GM19328 (cell line): ENCODE measurements at regions not wholly inside any gene's neighbourhood (a gene's known extent, or its start where the extent isn't known, plus 50 kb on each side); places are given as distances from the start of the nearest gene placed in this dataset.
"Not testable (repeated sequence)": the region's sequence is repeated elsewhere in the genome, so short reads cannot be mapped to it uniquely, and the experiment has no call there.

Experiments used
- ATAC-seq: cut with Tn5 transposase; IDR thresholded peaks from one replicate; pipeline ENCODE4 v1.9.1; 2021; ENCODE audit warnings: mild to moderate bottlenecking, moderate library complexity; ENCODE audit not compliant: unreplicated experiment

DNA sequence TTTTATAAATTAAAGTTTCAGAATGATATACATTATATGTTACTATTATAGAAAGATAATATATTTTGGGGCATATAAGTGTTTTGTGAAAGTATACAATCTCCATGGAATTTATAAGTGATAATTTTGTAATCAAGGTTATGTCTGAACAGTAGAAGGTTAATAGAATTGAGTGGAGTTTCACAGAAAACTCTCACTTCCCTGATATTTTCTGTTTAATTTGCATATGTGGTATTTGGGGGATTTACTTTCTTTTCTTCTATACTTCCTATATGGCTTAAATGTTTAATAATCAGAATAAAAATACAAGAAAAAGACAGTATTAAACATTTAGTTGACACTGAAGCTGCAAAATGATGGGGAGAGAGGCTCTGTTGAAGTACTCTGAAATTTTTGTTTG, 848.5 kb downstream of the DACH1 start:
- no peak for ATAC-seq

DNA sequence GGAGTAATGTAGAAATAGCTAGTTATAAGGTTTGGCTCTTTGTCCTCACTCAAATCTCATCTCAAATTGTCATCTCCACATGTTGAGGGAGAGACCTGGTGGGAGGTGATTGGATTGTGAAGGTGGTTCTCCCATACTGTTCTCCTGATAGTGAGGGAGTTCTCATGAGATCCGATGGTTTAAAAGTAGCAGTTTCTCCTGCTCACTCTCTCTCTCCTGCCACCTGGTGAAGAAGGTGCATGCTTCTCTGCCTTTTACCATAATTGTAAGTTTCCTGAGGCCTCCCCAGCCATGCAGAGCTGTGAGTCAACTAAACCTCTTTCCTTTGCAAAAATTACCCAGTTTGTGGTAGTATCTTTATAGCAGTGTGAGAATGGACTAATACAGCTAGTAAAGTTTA, 849.4 kb downstream of the DACH1 start:
- ATAC-seq = no peak

DNA sequence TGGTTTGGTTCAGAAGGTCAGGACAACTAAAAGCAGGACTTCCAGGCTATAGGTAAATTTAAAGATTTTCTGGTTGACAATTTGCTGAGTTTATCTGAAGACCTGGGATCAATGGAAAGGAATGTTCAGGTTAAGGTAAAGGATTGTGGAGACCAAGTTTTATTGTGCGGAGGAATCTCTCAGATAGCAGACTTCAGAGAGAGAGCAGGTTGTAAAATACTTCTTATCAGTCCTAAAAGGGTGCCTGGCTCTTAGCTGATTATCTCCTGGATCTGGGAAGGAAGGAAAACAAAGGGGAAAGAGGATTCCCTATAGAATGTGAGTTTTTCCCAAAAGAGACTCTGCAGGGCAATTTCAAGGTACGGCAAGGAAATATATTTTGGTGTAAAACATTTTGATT, 851.5 kb downstream of the DACH1 start:
- no peak for ATAC-seq

DNA sequence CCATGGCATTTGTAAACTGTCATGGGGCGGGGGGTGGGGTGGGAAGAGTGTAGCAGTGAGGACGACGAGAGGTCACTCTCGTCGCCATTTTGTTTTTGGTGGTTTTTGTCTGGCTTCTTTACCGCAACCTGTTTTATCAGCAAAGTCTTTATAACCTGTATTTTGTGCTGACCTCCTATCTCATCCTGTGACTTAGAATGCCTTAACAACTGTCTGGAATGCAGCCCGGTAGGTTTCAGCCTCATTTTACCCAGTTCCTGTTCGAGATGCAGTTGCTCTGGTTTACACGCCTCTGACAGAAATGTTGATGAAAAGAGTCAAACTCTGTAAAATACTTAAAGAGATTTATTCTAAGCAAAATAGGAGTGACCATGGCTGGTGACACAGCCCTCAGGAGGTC, 852.0 kb downstream of the DACH1 start:
- no peak for ATAC-seq

DNA sequence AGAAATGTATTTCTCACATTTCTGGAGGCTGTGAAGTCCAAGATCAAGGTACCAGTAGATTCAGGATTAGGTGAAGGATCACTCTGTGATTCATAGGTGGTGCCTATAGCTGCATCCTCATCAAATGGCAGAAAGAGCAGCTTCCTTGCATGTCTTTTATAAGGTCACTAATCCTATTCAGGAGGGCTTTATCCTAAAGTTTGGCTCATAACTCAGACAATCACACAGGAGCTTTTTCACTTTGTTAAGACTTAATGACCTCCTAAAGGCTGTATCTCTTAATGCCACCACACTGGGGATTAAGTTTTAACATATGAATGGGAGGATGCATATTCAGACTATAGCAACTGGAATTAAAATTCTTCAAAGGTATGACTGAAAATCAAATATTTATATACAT, 861.1 kb downstream of the DACH1 start:
- ATAC-seq = no peak

DNA sequence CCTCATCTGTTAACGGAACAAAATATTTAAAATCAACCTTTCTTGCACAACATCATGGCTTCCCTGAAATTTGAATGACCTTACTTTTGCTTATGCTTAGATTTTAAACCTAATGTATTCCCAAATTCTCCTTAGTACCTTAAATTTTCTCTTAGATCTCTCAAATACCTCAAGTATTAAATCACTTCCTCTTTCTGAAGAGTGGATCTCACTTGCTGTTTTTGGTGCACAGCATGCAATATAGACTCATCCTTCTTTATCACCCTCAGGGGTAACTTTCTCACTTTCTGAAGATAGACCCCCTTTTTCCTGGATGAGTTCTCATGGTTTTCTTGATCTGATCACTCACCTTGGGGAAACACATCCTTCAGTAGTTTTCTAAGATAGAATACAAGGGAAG, 871.7 kb downstream of the DACH1 start:
- ATAC-seq = no peak

DNA sequence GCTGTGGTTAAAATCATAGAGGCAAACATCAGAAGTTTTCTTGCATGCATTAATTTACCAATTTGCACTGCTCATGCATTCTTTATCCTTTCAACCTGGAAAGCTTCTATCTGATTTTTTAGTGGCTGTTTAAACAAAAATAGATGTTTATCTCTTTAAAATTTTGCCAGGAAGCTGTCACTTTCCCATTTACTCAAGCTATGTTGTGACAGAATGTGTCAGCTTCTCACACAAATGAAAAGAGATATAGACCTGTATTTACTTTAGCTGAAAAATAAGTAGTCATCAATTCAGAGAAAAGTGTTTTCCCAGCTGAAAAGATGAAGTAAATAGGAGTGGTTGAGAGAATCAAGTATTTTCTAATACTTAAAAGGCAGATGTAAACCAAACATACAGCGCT, 872.8 kb downstream of the DACH1 start:
- ATAC-seq = no peak

DNA sequence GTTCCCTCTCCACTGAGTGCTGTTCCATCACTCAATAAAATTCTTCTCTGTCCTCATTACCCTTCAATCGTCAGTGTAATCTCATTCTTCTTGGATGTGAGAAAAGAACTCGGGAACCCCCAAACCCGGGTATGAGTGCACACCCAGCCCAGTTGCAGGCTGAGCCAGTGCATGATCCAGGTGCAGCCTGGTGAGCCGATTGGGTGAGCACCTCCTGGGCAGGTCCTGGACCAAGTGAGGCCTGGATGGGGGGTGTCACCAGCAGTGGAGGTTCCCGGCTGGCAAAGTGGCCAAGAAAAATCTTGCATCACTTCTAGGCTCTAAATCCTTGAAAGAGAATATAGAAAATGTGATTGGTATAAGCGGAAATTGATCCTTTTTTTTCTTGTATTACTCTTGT, 878.8 kb upstream of the KLHL1 start:
- ATAC-seq = no peak

DNA sequence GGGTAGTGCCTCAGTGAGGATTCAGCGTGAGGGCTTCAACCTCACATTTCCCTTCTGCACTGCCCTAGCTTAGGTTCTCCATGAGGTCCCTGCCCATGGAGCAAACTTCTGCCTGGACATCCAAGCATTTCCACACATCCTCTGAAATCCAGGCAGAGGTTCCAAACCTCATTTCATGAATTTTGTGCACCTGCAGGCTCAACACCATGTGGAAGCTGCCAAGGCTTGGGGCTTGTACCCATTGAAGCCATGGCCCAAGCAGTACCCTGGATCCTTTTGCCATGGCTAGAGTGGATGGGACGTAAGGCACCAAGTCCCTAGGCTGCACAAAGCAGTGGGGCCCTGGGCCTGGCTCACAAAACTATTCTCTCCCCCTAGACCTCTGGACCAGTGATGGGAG, 877.1 kb upstream of the KLHL1 start:
- ATAC-seq = no peak

DNA sequence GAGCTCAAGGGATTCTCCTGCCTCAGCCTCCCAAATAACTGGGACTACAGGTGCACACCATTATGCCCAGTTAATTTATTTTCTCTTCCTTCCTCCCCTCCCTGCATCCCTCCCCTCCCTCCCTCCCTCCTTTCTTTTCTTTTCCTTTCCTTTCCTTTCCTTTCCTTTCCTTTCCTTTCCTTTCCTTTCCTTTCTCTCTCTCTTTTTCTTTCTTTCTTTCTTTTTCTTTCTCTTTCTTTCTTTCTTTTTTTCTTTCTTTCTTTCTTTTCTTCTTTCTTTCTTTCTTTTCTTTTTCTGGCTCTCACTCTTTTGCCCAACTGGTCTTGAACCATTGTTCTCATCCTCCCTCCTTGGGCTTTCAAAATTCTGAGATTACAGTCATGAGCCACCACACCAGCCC, 873.0 kb upstream of the KLHL1 start:
- ATAC-seq = not testable (repeated sequence)

DNA sequence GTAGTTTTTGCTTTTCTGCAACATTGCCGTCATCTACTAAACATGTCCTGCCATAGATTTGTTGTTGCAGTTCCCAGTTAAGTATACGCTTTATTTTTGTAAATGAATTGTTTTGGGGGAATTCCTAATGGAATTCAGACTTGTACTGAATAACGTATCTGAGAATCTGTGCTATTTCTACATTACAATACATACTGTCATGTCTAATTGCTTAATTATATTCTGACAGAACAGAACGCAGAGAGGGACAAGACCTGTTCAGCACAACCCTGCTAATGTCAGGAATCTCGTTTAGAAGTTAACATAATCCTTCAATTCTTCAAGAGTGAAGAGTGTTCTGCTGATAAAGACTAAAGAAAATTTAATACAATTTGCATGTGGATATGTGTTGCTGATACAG, 861.1 kb upstream of the KLHL1 start:
- no peak for ATAC-seq

DNA sequence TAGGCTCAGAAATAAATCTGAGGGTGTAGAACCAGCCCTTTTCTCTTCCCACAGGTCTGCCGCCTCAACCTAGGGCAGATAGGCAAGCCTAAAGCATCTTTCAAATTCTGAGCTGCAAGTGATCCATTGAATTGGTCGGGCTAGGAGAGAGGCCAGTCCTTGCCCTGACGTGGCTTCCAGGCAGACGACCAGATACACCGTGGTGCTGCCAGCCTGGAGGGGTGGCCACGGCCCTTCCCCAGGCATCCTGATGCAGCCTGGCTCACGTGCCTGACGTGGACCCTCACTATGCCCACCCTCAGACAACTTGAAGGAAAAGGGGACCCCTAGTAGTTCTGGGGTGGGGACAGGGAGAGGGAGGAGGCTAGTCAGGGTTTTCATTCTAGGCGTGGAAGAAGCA, 859.3 kb upstream of the KLHL1 start:
- no peak for ATAC-seq

DNA sequence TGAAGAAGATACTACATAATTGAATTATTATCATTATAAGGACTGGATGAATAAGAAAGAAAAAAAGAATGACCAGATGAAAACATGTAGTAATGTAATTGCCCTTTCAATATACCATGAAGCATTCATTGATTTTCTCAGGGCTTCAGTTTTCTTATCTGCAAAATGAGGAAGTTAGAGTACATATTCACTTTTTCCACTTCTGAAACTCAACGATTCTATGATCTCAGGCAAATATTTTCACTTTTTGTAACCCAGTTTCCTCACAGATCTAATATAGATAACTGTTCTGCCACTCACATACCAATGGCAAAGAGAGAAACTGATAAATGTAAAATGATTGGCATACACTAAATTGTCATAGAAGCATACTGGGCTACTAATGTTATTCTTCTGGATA, 856.6 kb upstream of the KLHL1 start:
- ATAC-seq = no peak

DNA sequence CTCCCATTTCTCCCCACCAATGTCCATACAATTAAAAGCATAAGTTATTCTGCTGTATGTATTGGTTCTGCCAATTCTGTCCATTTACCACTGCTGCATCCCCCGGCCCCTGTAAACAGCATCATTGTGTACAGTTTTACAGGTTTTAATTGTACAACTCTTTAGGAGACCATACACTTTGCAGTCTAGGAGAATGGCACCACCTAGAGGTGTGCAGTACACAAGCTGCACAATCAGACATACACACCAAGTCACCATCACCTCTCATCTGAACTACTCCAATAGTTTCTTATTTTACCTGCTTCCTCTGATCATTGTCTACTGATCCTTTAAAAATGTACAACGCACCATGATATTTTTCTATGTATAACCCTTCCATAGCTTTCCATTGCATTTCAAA, 855.9 kb upstream of the KLHL1 start:
- no peak for ATAC-seq

DNA sequence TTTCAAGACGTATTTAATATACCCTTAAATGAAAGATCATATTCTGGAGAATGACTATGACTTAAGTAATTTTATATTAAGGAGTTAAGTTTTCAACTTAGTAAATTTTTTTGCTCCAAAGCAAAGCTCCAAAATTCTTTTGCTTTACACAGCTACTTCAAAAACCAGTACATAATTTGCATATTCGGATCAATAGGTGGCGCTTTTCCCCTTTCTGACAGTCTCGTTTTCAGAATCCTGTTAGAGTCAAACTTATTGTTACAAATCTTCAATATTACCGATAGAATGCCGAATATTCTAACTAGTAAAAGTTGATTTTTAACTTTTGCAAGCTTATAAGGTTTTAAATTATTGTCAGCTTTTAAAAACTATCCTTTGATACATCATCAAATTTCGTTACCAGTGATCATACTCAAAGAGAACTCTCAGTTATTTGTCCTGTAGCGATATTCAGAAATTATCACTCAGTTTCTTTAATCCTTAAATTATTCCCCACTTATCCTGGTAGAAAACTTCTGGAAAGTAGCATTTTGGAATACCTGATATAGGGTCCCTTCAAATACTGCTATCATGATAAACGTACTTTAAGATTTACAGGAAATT, 852.7 kb upstream of the KLHL1 start:
- ATAC-seq = peak; percentile 53

DNA sequence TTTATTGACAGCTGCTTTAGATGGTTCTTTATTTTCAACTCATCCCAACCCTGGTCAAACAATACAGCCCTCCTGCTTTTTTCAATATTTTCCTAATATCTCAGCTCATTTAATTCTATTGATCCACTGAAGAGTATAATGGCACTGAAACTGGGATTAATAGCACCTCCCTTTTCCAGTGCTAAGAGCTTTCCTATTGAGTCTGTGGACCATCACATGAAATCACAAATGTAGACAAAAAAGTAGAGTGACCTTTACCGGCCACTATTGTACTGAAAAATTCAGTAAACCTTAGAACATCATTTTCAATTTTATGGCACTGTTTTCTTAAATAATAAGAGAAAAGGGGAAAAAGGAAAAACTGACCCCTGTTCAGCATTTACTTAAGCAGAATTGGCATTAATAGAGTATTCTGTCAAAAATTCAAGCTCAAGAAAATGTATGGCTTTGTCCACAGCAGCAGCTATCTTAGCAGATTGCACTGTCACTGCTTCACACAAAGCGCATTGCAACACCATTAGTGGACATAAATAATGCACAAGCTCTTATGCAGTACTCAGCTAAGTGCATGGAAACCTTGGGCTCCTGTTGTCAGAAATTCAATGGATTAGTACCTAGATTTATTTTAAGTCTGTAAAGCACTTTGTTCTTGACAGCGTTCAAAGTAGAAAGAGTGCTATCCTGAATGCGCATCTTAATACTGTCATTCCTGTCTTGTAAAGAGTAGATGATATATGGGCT, 851.0 kb upstream of the KLHL1 start:
- no peak for ATAC-seq

DNA sequence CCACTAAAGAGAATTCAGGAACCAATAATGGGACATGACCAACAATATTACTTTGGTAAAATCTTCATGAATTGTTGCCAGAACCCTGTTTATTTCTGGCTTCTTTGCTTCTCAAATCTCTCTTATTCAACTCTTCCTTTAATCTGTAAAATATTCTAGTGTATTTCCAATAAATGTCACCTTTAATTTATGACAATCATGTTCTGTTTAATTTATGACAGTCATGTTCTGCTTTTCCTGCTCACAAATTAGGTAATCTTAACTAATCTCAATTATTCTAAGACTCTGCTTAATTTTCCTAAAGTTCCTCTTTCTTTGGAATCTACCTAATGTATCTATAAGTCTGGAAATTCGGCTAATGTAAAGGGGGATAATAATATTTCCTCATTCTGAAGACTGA, 847.6 kb upstream of the KLHL1 start:
- ATAC-seq = no peak

DNA sequence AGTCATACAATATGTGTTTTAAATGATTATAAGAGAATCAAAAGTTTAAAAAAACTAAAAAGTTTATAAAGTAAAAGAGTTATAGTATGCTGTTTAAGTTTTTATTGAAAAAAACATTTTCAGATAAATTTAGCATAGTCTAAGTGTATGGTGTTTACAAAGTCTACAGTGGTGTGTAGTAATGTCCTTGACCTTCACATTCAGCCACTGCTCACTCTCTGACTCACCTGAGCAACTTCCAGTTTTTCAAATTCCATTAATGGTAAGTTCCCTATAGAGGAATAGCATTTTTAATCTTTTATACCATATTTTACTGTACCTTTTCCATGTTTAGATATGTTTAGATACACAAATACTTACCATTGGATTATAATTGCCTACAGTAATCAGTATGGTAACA, 842.4 kb upstream of the KLHL1 start:
- ATAC-seq = no peak

DNA sequence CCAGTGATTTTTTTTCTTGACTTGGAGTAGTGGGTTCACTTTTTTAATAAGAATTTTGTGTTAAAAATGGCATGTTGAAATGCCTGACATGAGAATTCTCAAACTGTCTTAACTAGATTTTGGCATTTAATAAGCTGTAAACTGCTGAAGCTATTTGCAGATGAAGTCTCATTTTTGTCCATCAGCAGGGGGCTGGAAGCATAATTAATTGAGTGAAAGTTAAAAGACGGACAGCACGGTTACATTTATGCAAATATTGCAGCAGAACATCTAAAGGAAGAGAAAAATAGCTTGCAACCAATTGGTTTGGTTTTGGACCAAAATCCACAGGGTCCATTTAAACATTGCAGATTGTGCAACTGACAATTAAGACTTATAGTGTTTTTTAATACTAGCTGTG, 837.3 kb upstream of the KLHL1 start:
- ATAC-seq = no peak

DNA sequence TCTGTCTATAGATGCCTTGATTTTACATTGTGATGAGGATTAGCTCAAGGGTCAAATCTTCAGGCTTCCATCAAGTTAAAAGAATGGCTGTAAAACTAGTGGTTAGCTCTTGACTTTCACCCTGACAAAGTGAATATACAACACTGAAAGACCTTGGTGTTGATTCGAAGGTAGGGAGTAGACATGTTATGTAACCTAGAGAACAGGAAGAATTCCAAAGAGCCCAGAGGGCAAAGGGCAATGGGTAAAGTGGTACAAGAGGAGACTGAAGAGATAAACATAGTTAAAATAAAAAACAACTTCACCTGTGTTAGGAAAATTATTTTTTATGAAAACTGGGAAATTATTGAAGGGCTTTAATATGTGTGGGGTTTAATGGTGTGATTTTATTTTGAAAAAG, 833.2 kb upstream of the KLHL1 start:
- ATAC-seq = no peak

DNA sequence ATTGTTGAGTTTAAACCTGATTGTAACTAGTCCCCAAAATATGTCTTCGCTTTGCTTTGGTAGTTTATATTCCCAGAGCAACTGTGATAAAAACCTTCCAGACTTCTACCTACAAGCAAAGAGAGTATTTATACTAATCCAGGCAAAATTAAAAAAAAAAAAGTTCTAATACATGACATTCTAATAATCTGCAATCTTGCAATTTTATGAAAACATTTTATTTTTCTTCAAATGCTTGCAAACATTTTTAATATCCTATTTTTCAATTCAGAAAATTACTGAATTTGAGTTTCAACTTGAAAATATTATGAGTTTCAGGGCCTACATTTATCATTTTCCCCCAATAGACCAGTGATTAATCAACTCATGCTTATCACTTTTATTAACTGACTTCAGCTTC, 830.2 kb upstream of the KLHL1 start:
- no peak for ATAC-seq

DNA sequence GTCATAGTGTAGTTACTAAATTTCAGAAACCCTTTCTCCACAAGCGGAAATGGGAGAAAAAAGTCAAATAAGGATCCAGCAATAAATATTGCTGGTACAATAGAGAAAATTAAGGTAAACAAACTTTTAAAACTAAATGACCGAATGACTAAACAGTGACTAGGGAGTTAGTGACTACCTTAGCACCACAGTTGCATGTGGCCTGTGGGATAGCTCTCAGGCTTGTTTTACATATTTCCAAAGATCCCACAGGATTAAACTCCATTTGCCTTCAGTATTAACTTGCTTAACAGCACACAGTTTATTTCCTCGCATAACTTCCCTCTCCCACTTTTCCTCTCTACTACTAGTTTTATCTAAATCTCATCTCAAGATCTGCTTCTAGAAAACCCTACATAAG, 824.3 kb upstream of the KLHL1 start:
- ATAC-seq = no peak
